IMR-90 (cell line): ENCODE measurements at regions not wholly inside any gene's neighbourhood (a gene's known extent, or its start where the extent isn't known, plus 50 kb on each side); places are given as distances from the start of the nearest gene placed in this dataset.
"Not testable (repeated sequence)": the region's sequence is repeated elsewhere in the genome, so short reads cannot be mapped to it uniquely, and the experiment has no call there.

Experiments
- ATAC-seq: fragments of 200-7000 bp; cut with Tn5 transposase; 2 replicates; pipeline ENCODE4 v1.9.1; 2020; ENCODE audit warnings: low read depth, mild to moderate bottlenecking, moderate library complexity
- BruUV-seq: library from RNA; stranded (reverse); fragments of 400-500 nt; replicated peaks from 2 replicates; lab custom pipeline; 2021; lab: Mats Ljungman, UMichigan
- CTCF ChIA-PET: fragments of 300-600 bp; formaldehyde crosslinking; extraction: SDS; loops from one replicate; lab custom pipeline; 2021; ENCODE audit warnings: antibody characterized with exemption; lab: Yijun Ruan, JAX
- POLR2A ChIA-PET: fragments of 300-600 bp; sonication (Branson Sonifier 250); formaldehyde crosslinking; loops from one replicate; lab custom pipeline; 2022; ENCODE audit warnings: antibody characterized with exemption; ENCODE audit not compliant: unreplicated experiment; lab: Charles Lee
- DNase-seq: peaks from one replicate; pipeline ENCODE4 v3.0.0; 2013
- H2AFZ ChIP-seq: replicated peaks from 2 replicates; pipeline ENCODE3; 2013; ENCODE audit warnings: low read length, mild to moderate bottlenecking; ENCODE audit not compliant: poor library complexity
- H2AK5ac ChIP-seq: 2 replicates; pipeline ENCODE4 v1.6.1; 2013; ENCODE audit warnings: low read depth, low read length, inconsistent platforms
- H2AK9ac ChIP-seq: replicated peaks from 2 replicates; pipeline ENCODE3; 2013; ENCODE audit warnings: mild to moderate bottlenecking, low read depth, low read length, moderate library complexity; ENCODE audit not compliant: poor library complexity
- H2BK120ac ChIP-seq: 2 replicates; pipeline ENCODE4 v1.6.1; 2013; ENCODE audit warnings: low read depth, low read length, inconsistent platforms
- H2BK15ac ChIP-seq: 3 replicates; pipeline ENCODE4 v1.6.1; 2013; ENCODE audit warnings: low read depth, low read length, inconsistent platforms
- H2BK20ac ChIP-seq: 2 replicates; pipeline ENCODE4 v1.6.1; 2013; ENCODE audit warnings: low read depth, mild to moderate bottlenecking, inconsistent platforms, low read length, moderate library complexity
- H2BK5ac ChIP-seq: 2 replicates; pipeline ENCODE4 v1.6.1; 2013; ENCODE audit warnings: mild to moderate bottlenecking, low read depth, low read length, inconsistent platforms; ENCODE audit not compliant: poor library complexity, severe bottlenecking
- H3K14ac ChIP-seq: replicated peaks from 2 replicates; pipeline ENCODE4 v1.6.1; 2013; ENCODE audit warnings: low read depth, low read length, inconsistent platforms
- H3K18ac ChIP-seq: 2 replicates; pipeline ENCODE4 v1.6.1; 2013; ENCODE audit warnings: low read depth, low read length, control low read depth
- H3K23ac ChIP-seq: 2 replicates; pipeline ENCODE4 v1.6.1; 2013; ENCODE audit warnings: low read depth, low read length, inconsistent platforms
- H3K27ac ChIP-seq: 2 replicates; pipeline ENCODE4 v1.5.1; 2013; ENCODE audit warnings: mild to moderate bottlenecking, control low read depth, low read length; ENCODE audit not compliant: insufficient read depth
- H3K27me3 ChIP-seq: 2 replicates; pipeline ENCODE4 v1.6.1; 2013; ENCODE audit warnings: low read length; ENCODE audit not compliant: control insufficient read depth, insufficient read depth
- H3K36me3 ChIP-seq: 2 replicates; pipeline ENCODE4 v1.6.1; 2013; ENCODE audit warnings: low read length, mixed read lengths; ENCODE audit not compliant: control insufficient read depth, insufficient read depth
- H3K4ac ChIP-seq: 2 replicates; pipeline ENCODE4 v1.6.1; 2013; ENCODE audit warnings: low read depth, low read length, inconsistent platforms
- H3K4me1 ChIP-seq: 2 replicates; pipeline ENCODE4 v1.6.1; 2013; ENCODE audit warnings: low read length, mixed read lengths; ENCODE audit not compliant: control insufficient read depth, insufficient read depth
- H3K4me2 ChIP-seq: 2 replicates; pipeline ENCODE4 v1.6.1; 2013; ENCODE audit warnings: low read depth, mild to moderate bottlenecking, control low read depth, low read length, moderate library complexity
- H3K4me3 ChIP-seq: 2 replicates; pipeline ENCODE4 v1.5.1; 2013; ENCODE audit warnings: low read depth, mild to moderate bottlenecking, control low read depth, low read length, moderate library complexity; ENCODE audit not compliant: insufficient read depth
- H3K56ac ChIP-seq: 2 replicates; pipeline ENCODE4 v1.6.1; 2013; ENCODE audit warnings: low read length, inconsistent platforms; ENCODE audit not compliant: insufficient read depth; ENCODE audit errors: extremely low read depth
- H3K79me1 ChIP-seq, 2 experiments: 2 replicates each; pipeline ENCODE4 v1.6.1; 2013; ENCODE audit warnings: low read length in 2 of 2, inconsistent platforms in 1 of 2, low read depth in 1 of 2
- H3K9ac ChIP-seq: 2 replicates; pipeline ENCODE4 v1.6.1; 2013; ENCODE audit warnings: low read depth, low read length, control low read depth
- H3K9me1 ChIP-seq: 2 replicates; pipeline ENCODE4 v1.6.1; 2013; ENCODE audit warnings: low read length, inconsistent platforms; ENCODE audit not compliant: insufficient read depth
- H3K9me3 ChIP-seq: 2 replicates; pipeline ENCODE4 v1.6.1; 2013; ENCODE audit warnings: low read length; ENCODE audit not compliant: control insufficient read depth, insufficient read depth
- H4K20me1 ChIP-seq: 2 replicates; pipeline ENCODE4 v1.6.1; 2013; ENCODE audit warnings: low read length, inconsistent platforms; ENCODE audit not compliant: insufficient read depth
- H4K5ac ChIP-seq: 2 replicates; pipeline ENCODE4 v1.6.1; 2013; ENCODE audit warnings: mild to moderate bottlenecking, low read depth, low read length, control low read depth
- H4K8ac ChIP-seq, 2 experiments: 2 replicates each; pipeline ENCODE4 v1.6.1; 2013; ENCODE audit warnings: low read depth in 2 of 2, low read length in 2 of 2, control low read depth in 1 of 2, inconsistent platforms in 1 of 2
- H4K91ac ChIP-seq: 2 replicates; pipeline ENCODE4 v1.6.1; 2013; ENCODE audit warnings: low read depth, low read length, inconsistent platforms; ENCODE audit not compliant: insufficient read depth
- WGBS, 2 experiments: methylation state at CpG; one replicate each; pipeline versions ENCODE4 v1.1.5 to v1.1.7; 2013; ENCODE audit warnings: missing lambda C conversion rate in 2 of 2; ENCODE audit not compliant: insufficient read length in 1 of 2; ENCODE audit errors: extremely low coverage in 2 of 2; 5-methylcytosine and 5-hydroxymethylcytosine counted together
- dilution Hi-C: fragments of 300-500 bp; cut with HindIII; formaldehyde crosslinking; loops from one replicate; pipeline ENCODE4 v1.14.3; 2018; ENCODE audit warnings: low sequenced_read_pairs; ENCODE audit not compliant: unreplicated experiment
- in situ Hi-C: fragments of 300-500 bp; cut with MboI; formaldehyde crosslinking; loops from 3 replicates; pipeline ENCODE4 v1.14.3; 2019; ENCODE audit warnings: low sequenced_read_pairs, inconsistent platforms, mixed read lengths
- intact Hi-C: fragments of 100-400 bp; cut with micrococcal nuclease; formaldehyde crosslinking; loops from 2 replicates; pipeline ENCODE4 v1.10.0; 2022

GRCh38 chr2:89234818-89235466 lies 543.5 kb downstream of the RPIA start:
- H2BK15ac ChIP-seq, H3K4me3 ChIP-seq, H4K5ac ChIP-seq, POLR2A ChIA-PET, H3K23ac ChIP-seq, H3K9me3 ChIP-seq, H2AK5ac ChIP-seq, H3K56ac ChIP-seq, H4K91ac ChIP-seq, H3K4ac ChIP-seq, BruUV-seq, H2BK120ac ChIP-seq, H3K36me3 ChIP-seq, ATAC-seq, H4K20me1 ChIP-seq, H3K4me2 ChIP-seq, in situ Hi-C loops, H3K9me1 ChIP-seq, CTCF ChIA-PET, H2BK20ac ChIP-seq, H3K9ac ChIP-seq, DNase-seq, H3K4me1 ChIP-seq, intact Hi-C loops, H2AFZ ChIP-seq, H3K14ac ChIP-seq, H3K27me3 ChIP-seq, H3K27ac ChIP-seq, dilution Hi-C loops, H3K18ac ChIP-seq, H3K79me1 ChIP-seq, H2BK5ac ChIP-seq, H2AK9ac ChIP-seq, H4K8ac ChIP-seq: not testable (repeated sequence)
- no CpG with 5 or more reads among the region's 3 CpGs for WGBS, 2 experiments

- H3K23ac ChIP-seq, H4K8ac ChIP-seq, H3K4me3 ChIP-seq, BruUV-seq, H3K9ac ChIP-seq, H3K4ac ChIP-seq, H2BK15ac ChIP-seq, H2BK5ac ChIP-seq, CTCF ChIA-PET, DNase-seq, dilution Hi-C loops, H4K91ac ChIP-seq, ATAC-seq, H2AFZ ChIP-seq, H2AK5ac ChIP-seq, H2AK9ac ChIP-seq, H2BK120ac ChIP-seq, H3K18ac ChIP-seq, H3K9me1 ChIP-seq, H2BK20ac ChIP-seq, H3K4me1 ChIP-seq, H3K9me3 ChIP-seq, H3K27me3 ChIP-seq, H4K5ac ChIP-seq, in situ Hi-C loops, H3K56ac ChIP-seq, POLR2A ChIA-PET, intact Hi-C loops, H3K79me1 ChIP-seq, H3K36me3 ChIP-seq, H3K27ac ChIP-seq, H4K20me1 ChIP-seq, H3K14ac ChIP-seq, H3K4me2 ChIP-seq: not testable (repeated sequence)
- WGBS, 2 experiments: no CpG with 5 or more reads among the region's 6 CpGs
Measured at GRCh38 chr2:89236832-89237450, 545.5 kb downstream of the RPIA start.
